ENCODE measurements at regions not wholly inside any gene's neighbourhood (a gene's known extent, or its start where the extent isn't known, plus 50 kb on each side); places are given as distances from the start of the nearest gene placed in this dataset.

- Mint-ChIP-seq H3K9me3 (no peaks in the 10 kb centered on the region), H3K27ac (no peak overlapping the region), H3K4me1 (peaks cover 16% of the 10 kb centered on the region), H3K36me3 (no peaks in the 10 kb centered on the region), H3K4me3 (no peak overlapping the region)
- DNase-seq (ENCODE audit: low spot score in 2 of 2): no peak
- ATAC-seq: no peak
Measured at GRCh38 chr9:86664603-86665002, 282.7 kb downstream of the GAS1 start.

- H3K36me3 Mint-ChIP-seq: no peaks in the 10 kb centered on the region
- DNase-seq (ENCODE audit: low spot score in 2 of 2): no peak
- H3K4me3 Mint-ChIP-seq: no peak overlapping the region
- H3K4me1 Mint-ChIP-seq: peaks cover 16% of the 10 kb centered on the region
- ATAC-seq: no peak
- no peak overlapping the region for H3K27ac Mint-ChIP-seq
- no peaks in the 10 kb centered on the region for H3K9me3 Mint-ChIP-seq
Measured at GRCh38 chr9:86663905-86664304, 283.4 kb downstream of the GAS1 start.

- ATAC-seq (no peak), DNase-seq (ENCODE audit: low spot score in 2 of 2) (no peak)
- Mint-ChIP-seq H3K9me3 (no peaks in the 10 kb centered on the region), H3K4me3 (no peak overlapping the region), H3K36me3 (no peaks in the 10 kb centered on the region), H3K4me1 (peaks cover 16% of the 10 kb centered on the region), H3K27ac (no peak overlapping the region)
Measured at GRCh38 chr9:86662890-86663468, 284.3 kb downstream of the GAS1 start.

DNA sequence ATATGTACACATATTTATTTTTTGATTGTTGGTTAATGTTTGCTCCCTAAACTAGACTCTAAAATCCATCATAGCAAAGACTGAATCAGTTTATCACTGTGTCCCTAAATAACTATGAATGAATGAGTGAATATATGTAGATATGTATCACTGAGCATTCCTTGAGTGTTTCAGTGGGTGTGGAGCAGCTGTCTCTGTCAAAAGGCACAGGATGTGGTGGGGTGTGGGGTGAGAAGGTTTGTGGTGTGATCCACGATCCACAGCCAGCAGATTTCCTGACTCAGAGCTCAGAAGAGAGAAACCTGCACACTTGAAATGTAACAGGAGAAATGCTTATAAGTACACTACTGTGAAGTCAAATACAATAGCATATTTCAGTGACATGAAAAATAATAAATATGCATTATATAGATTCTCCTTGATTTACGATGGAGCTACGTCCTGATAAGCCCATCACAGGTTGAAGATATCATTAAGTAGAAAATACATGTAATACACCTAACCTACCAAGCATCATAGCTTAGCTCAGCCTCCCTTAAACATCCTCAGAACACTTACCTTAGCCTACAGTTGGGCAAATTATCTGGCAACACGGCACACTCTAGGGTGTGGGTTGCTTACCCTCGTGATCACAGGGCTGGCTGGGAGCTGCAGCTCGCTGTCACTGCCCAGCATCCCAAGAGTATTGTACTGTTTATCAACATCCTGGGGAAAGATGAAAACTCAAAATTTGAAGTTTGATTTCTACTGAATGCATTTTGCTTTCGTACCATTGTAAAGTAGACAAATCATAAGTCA, 287.0 kb downstream of the GAS1 start:
- Mint-ChIP-seq H3K4me1 (peaks cover 10% of the 10 kb centered on the region), H3K9me3 (no peaks in the 10 kb centered on the region), H3K4me3 (no peak overlapping the region), H3K27ac (no peak overlapping the region), H3K36me3 (no peaks in the 10 kb centered on the region)
- DNase-seq (ENCODE audit: low spot score in 2 of 2) (no peak), ATAC-seq (peak; percentile 56)

DNA sequence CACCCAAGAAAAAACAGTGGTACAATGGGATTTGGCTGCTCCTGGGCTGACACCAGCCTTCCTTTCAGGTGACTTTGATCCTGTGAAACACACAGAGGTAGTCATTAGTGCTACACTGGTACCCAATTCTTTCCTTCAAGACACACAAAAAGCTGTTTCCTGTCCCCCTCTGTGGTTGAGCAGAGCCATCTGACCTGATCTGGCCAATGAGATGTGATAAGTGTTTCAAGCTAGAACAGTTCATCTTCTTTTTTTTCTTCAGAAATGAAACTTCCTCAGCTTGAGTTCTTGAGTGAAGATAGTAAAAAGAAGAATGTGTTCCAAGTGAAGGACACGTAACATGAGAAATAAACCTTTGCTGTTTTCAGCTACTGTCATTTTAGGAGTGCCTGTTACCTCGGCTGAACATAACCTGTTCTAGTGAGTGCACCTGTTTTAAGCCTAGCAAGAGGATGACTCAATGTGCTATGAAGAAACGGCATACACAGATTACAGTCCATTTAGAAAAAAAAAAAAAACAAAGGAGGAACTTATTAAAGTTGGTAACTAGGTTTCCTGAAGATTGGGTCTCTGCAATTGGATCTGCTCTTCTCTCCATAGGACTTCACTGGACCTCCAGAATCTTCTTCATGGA, 287.8 kb downstream of the GAS1 start:
- H3K27ac Mint-ChIP-seq: no peak overlapping the region
- H3K9me3 Mint-ChIP-seq: no peaks in the 10 kb centered on the region
- H3K4me3 Mint-ChIP-seq: no peak overlapping the region
- H3K36me3 Mint-ChIP-seq: no peaks in the 10 kb centered on the region
- peaks cover 10% of the 10 kb centered on the region for H3K4me1 Mint-ChIP-seq
- ATAC-seq: no peak
- DNase-seq (ENCODE audit: low spot score in 2 of 2): no peak

DNA sequence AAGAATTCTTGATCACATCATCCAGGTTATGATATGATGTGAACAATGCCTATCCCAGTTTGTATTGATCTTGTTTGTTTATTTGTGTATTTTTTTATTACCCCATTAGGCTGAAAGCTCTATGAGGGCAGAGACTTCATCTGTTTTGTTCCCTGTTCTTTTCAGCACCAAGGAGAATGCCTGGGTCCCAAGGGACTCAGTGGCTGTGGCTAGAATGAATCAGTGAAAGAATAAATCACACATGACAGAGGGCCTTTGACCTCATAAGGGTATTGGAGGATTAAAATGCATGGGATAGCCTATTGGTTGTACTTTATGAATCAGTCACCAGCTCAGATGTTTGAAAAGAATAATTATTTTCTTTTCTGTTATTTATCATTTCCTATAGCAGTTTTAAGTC, 292.2 kb downstream of the GAS1 start:
- Mint-ChIP-seq H3K36me3 (no peaks in the 10 kb centered on the region), H3K4me3 (no peak overlapping the region), H3K9me3 (no peaks in the 10 kb centered on the region), H3K4me1 (peaks cover 5% of the 10 kb centered on the region), H3K27ac (no peak overlapping the region)
- DNase-seq (ENCODE audit: low spot score in 2 of 2) (no peak), ATAC-seq (no peak)

DNA sequence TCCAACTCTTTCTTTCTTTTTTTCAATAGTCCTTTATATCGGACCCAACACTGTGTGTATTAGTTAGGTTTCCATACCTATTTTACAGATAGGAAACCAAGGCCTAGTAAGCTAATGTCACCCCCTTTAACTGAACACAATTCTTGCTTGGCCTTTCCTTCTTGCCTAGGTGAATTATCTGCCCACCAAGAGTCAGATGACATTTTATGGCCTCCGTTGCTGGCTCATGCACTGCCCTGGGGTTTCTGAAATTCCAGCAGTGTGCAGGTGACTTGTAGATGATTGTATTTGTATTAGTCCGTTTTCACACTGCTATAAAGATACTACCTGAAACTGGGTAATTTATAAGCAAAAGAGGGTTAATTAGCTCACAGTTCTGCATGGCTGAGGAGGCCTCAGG, 293.8 kb downstream of the GAS1 start:
- H3K4me3 Mint-ChIP-seq: no peak overlapping the region
- H3K9me3 Mint-ChIP-seq: no peaks in the 10 kb centered on the region
- no peak overlapping the region for H3K27ac Mint-ChIP-seq
- H3K36me3 Mint-ChIP-seq: no peaks in the 10 kb centered on the region
- DNase-seq (ENCODE audit: low spot score in 2 of 2) (no peak), ATAC-seq (no peak)
- no peaks in the 10 kb centered on the region for H3K4me1 Mint-ChIP-seq

- no peak for DNase-seq (ENCODE audit: low spot score in 2 of 2)
- Mint-ChIP-seq H3K36me3 (no peaks in the 10 kb centered on the region), H3K9me3 (no peaks in the 10 kb centered on the region)
Measured at GRCh38 chr9:86652736-86653135, 294.6 kb downstream of the GAS1 start.

DNA sequence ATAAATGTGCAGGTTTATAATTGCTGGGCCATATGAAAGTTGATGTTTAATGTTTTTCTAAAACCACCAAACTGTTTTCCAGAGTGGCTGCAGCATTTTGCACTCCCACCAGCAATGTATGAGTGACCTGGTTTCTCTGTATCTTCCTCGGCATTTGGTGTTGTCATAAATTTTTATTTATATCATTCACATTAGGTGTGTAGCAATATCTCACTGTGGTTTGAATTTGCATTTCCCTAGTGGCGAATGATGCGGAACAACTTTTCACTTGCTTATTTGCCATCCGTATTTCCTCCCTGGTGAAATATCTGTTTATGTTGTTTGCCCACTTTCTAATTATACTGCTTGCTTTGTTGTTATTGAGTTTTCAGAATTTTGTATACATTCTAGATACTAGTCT, 295.7 kb upstream of the TUT7 start:
- Mint-ChIP-seq H3K9me3 (no peaks in the 10 kb centered on the region), H3K4me3 (no peak overlapping the region), H3K4me1 (no peaks in the 10 kb centered on the region), H3K27ac (no peak overlapping the region), H3K36me3 (no peaks in the 10 kb centered on the region)
- ATAC-seq (no peak), DNase-seq (ENCODE audit: low spot score in 2 of 2) (no peak)

More at GRCh38 chr9:86652736-86653135, 294.6 kb downstream of the GAS1 start:
- ATAC-seq: no peak
- H3K27ac Mint-ChIP-seq: no peak overlapping the region
- H3K4me1 Mint-ChIP-seq: no peaks in the 10 kb centered on the region
- H3K4me3 Mint-ChIP-seq: no peak overlapping the region

DNA sequence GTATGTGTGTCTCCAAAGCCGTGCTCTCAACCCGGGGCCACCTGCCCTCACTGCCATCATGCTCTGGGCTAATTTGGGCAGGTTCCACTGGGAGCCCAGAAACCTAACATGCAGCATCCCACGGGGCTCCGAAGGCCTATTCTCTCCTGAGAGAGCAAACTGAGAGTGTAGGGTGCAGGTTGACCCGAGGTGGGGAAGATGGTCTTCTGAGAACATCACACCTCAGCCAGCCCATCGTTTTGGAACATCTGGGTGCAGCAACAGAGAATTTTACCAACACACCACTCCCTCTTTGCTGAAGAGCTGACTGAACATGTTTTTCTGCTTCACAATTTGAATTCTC, 294.6 kb upstream of the TUT7 start:
- H3K4me1 Mint-ChIP-seq: no peaks in the 10 kb centered on the region
- no peak for ATAC-seq
- H3K9me3 Mint-ChIP-seq: no peaks in the 10 kb centered on the region
- no peak for DNase-seq (ENCODE audit: low spot score in 2 of 2)
- H3K27ac Mint-ChIP-seq: no peak overlapping the region
- H3K4me3 Mint-ChIP-seq: no peak overlapping the region
- H3K36me3 Mint-ChIP-seq: no peaks in the 10 kb centered on the region

- ATAC-seq: no peak
- no peaks in the 10 kb centered on the region for H3K36me3 Mint-ChIP-seq
- H3K4me1 Mint-ChIP-seq: no peaks in the 10 kb centered on the region
- no peaks in the 10 kb centered on the region for H3K9me3 Mint-ChIP-seq
- no peak overlapping the region for H3K4me3 Mint-ChIP-seq
- no peak overlapping the region for H3K27ac Mint-ChIP-seq
- no peak for DNase-seq (ENCODE audit: low spot score in 2 of 2)
Measured at GRCh38 chr9:86648156-86648827, 294.1 kb upstream of the TUT7 start.

GRCh38 chr9:86645303-86645702, 291.1 kb upstream of the TUT7 start:
- Mint-ChIP-seq H3K4me3 (no peak overlapping the region), H3K27ac (no peak overlapping the region), H3K9me3 (no peaks in the 10 kb centered on the region), H3K4me1 (no peaks in the 10 kb centered on the region), H3K36me3 (no peaks in the 10 kb centered on the region)
- no peak for ATAC-seq
- DNase-seq (ENCODE audit: low spot score in 2 of 2): no peak

DNA sequence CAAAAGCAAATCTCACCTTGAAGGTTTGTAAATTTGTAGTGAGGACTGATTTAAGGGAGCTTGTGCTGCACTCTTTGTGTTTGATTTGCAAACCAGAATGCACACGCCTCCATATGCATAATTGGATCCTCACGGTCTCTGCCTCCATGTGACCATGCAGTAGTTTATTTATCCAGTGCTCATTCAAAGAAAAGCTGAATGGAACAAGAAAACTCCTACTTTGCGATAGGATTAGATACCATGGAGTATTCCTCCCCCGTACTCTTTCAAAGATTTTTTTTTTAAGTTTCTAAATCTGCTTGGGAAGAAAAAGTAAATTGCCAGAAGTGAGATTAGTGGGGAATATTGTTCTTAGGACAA, 290.4 kb upstream of the TUT7 start:
- Mint-ChIP-seq H3K36me3 (no peaks in the 10 kb centered on the region), H3K27ac (no peak overlapping the region), H3K4me3 (no peak overlapping the region), H3K9me3 (no peaks in the 10 kb centered on the region), H3K4me1 (no peaks in the 10 kb centered on the region)
- no peak for ATAC-seq
- DNase-seq (ENCODE audit: low spot score in 2 of 2): no peak

DNA sequence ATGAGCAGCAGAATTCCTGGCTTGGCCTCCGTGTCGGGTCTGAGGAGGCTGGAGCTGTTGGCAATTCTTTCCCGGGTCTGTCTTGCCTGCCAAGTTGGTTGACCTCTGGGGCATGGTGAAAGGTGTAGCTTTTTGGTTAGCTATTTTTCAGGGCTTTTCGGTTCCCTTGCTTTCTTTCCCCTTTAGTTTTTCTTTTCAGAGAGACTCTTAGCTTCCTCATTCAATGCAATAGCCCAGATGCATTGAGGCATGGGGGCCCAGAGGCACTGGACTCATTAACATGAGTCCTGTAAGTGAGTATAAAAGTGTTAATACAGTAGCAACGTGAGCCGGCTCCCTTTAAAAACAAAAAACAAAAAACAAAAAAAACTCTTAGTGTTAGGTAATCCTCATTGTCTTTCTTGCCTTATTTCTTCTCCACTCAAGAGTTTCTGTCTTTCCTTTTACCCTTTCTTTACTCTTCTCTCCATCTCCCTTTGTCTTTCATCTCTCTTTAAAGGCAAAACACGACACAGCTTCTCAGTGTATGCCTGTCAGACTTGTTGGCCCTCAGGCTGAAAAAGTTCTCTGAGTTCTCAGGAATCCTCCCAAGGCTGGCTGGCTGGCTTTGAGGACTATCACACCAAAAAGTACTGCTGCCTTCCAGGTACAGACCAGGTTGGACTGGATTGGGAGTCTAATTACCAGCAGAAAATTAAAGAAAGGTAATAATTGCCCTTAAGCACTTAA, 289.9 kb upstream of the TUT7 start:
- H3K27ac Mint-ChIP-seq: no peak overlapping the region
- DNase-seq (ENCODE audit: low spot score in 2 of 2) (no peak), ATAC-seq (no peak)
- H3K4me1 Mint-ChIP-seq: no peaks in the 10 kb centered on the region
- no peaks in the 10 kb centered on the region for H3K36me3 Mint-ChIP-seq
- H3K4me3 Mint-ChIP-seq: no peak overlapping the region
- H3K9me3 Mint-ChIP-seq: no peaks in the 10 kb centered on the region

DNA sequence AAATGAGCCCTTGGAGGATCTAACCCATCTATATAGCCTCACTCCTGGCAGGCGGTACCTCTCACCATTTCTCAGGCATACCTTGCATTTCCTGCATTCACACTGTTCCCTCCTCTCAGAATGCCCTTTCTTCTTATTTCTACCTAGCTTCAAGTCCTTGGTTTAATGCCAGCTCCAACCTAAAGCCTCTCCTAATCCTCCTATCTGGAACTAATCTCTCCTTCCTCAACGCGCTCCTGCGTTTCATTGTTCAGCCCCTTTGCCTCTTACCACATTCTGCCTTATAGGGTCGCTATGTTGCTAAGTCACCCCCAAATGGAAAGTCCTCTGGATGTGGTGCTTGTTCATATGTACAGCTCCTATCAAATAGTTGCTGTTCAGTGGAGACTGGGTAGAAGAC, 288.5 kb upstream of the TUT7 start:
- Mint-ChIP-seq H3K4me1 (no peaks in the 10 kb centered on the region), H3K27ac (no peak overlapping the region), H3K36me3 (no peaks in the 10 kb centered on the region), H3K9me3 (no peaks in the 10 kb centered on the region), H3K4me3 (no peak overlapping the region)
- ATAC-seq: no peak
- no peak for DNase-seq (ENCODE audit: low spot score in 2 of 2)
